ENCODE measurements at regions not wholly inside any gene's neighbourhood (a gene's known extent, or its start where the extent isn't known, plus 50 kb on each side); places are given as distances from the start of the nearest gene placed in this dataset.

GRCh38 chr2:8142461-8142860 lies 539.4 kb upstream of the ID2 start:
- TF ChIP-seq CTCF (IDR thresholded peaks at IDR 0.05) (no peak), POLR2A (IDR thresholded peaks at IDR 0.05) (no peak)

All from adrenal gland (tissue), 5 donors.